ENCODE measurements at regions not wholly inside any gene's neighbourhood (a gene's known extent, or its start where the extent isn't known, plus 50 kb on each side); places are given as distances from the start of the nearest gene placed in this dataset.

DNA sequence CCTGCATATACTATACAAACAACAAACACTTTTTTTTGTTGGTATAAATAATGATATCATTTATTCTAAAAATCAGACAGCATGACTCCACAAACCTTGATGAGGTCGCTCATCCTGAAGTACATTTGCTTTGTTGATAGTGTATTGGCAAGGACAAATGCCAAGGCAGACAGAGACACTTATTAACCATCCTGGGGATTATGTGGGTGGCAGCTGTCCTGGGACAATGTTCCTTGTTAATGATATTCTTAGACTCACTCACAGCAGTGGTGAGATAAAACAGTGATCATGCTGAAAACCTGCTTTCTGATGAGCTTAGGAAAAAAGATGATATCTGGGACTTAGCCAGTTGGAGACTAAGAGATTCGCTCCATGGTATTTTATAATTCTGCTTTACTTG lies 85.4 kb upstream of the OGFRL1 start:
- no peak overlapping the region for H3K4me3 ChIP-seq (ENCODE audit: low read length)
- no peaks in the 10 kb centered on the region for H3K36me3 ChIP-seq (replicated peaks; ENCODE audit: low read depth, low read length)
- H3K9ac ChIP-seq (ENCODE audit: low read length) = no peak overlapping the region
- H3K27me3 ChIP-seq (ENCODE audit: low read depth, low read length) = no peaks in the 10 kb centered on the region
- no peak overlapping the region for H3K27ac ChIP-seq (ENCODE audit: low read length)
- H2AFZ ChIP-seq (ENCODE audit: low read depth, low read length) = no peak overlapping the region
- TF ChIP-seq, protein P1, sequence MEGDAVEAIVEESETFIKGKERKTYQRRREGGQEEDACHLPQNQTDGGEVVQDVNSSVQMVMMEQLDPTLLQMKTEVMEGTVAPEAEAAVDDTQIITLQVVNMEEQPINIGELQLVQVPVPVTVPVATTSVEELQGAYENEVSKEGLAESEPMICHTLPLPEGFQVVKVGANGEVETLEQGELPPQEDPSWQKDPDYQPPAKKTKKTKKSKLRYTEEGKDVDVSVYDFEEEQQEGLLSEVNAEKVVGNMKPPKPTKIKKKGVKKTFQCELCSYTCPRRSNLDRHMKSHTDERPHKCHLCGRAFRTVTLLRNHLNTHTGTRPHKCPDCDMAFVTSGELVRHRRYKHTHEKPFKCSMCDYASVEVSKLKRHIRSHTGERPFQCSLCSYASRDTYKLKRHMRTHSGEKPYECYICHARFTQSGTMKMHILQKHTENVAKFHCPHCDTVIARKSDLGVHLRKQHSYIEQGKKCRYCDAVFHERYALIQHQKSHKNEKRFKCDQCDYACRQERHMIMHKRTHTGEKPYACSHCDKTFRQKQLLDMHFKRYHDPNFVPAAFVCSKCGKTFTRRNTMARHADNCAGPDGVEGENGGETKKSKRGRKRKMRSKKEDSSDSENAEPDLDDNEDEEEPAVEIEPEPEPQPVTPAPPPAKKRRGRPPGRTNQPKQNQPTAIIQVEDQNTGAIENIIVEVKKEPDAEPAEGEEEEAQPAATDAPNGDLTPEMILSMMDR (IDR thresholded peaks at IDR 0.05; ENCODE audit: low read depth, low read length) = no peak
- no peak for TF ChIP-seq EZH2phosphoT487 (IDR thresholded peaks at IDR 0.05; ENCODE audit: low read depth)
- H3K9me3 ChIP-seq (ENCODE audit: insufficient read depth, low read length) = no peaks in the 10 kb centered on the region
- no peak overlapping the region for H3K4me2 ChIP-seq (ENCODE audit: low read length)
- no peaks in the 10 kb centered on the region for H3K79me2 ChIP-seq (ENCODE audit: low read length)
- H3K4me1 ChIP-seq (ENCODE audit: low read length) = no peaks in the 10 kb centered on the region
- no peaks in the 10 kb centered on the region for H4K20me1 ChIP-seq (ENCODE audit: insufficient read depth, low read length)

DNA sequence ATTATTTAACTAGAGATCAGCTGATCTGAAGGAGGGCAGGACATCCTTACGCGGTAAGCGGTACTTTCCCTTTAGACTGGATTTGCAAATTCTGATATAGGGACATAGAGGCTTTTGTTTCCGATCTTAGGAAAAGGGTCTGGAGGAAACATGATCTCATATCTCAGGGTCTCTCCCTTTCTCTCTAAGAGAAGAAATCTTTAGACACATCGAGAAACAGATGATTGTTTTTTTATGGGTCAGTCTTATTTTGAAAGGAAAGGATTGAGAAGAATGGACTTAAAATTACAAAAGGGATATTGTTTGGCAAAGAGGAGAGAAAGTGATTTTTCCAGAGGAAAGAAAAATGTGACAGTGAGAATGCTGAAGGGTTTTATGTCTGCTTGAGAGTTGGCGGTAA lies 83.9 kb upstream of the OGFRL1 start:
- H3K4me1 ChIP-seq (ENCODE audit: low read length) = no peaks in the 10 kb centered on the region
- TF ChIP-seq, protein P1 (IDR thresholded peaks at IDR 0.05; ENCODE audit: low read depth, low read length) = no peak
- TF ChIP-seq EZH2phosphoT487 (IDR thresholded peaks at IDR 0.05; ENCODE audit: low read depth) = no peak
- H3K79me2 ChIP-seq (ENCODE audit: low read length) = no peaks in the 10 kb centered on the region
- no peak overlapping the region for H2AFZ ChIP-seq (ENCODE audit: low read depth, low read length)
- H3K27ac ChIP-seq (ENCODE audit: low read length) = no peak overlapping the region
- no peaks in the 10 kb centered on the region for H3K27me3 ChIP-seq (ENCODE audit: low read depth, low read length)
- no peaks in the 10 kb centered on the region for H3K36me3 ChIP-seq (replicated peaks; ENCODE audit: low read depth, low read length)
- H3K4me3 ChIP-seq (ENCODE audit: low read length) = no peak overlapping the region
- no peaks in the 10 kb centered on the region for H3K9me3 ChIP-seq (ENCODE audit: insufficient read depth, low read length)
- no peak overlapping the region for H3K4me2 ChIP-seq (ENCODE audit: low read length)
- no peak overlapping the region for H3K9ac ChIP-seq (ENCODE audit: low read length)
- no peaks in the 10 kb centered on the region for H4K20me1 ChIP-seq (ENCODE audit: insufficient read depth, low read length)

DNA sequence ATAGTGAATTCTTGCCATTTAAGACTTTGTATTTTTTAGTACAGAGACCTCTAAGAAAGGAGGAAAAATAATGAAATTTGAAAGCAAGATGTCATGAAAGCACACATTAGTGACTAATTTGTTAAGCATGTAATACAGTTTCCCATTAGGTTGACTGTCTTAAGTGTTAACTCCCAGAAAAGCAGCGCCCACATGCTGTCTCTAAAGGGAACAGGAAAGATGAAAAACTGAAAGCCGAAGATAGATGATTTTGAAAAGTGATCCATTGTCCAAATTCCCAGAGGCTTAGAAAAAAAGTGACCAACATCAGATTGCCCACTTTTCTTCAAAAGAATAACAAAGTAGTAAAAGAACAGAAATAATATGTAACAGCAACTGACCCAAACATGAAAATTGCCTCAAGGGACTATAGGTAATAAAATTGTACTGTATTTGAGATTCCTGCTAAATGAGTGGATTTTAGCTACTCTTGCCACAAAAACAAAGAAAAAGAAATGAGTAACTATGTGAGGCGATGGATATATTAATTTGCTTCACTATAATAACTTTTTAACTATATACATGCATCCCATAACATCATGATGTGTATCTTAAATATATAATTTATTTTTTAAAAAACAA lies 83.2 kb upstream of the OGFRL1 start:
- no peaks in the 10 kb centered on the region for H4K20me1 ChIP-seq (ENCODE audit: insufficient read depth, low read length)
- H3K27me3 ChIP-seq (ENCODE audit: low read depth, low read length) = no peaks in the 10 kb centered on the region
- no peak overlapping the region for H3K27ac ChIP-seq (ENCODE audit: low read length)
- H3K9me3 ChIP-seq (ENCODE audit: insufficient read depth, low read length) = no peaks in the 10 kb centered on the region
- H3K4me3 ChIP-seq (ENCODE audit: low read length) = no peak overlapping the region
- TF ChIP-seq, protein P1 (IDR thresholded peaks at IDR 0.05; ENCODE audit: low read depth, low read length) = no peak
- H3K4me1 ChIP-seq (ENCODE audit: low read length) = no peaks in the 10 kb centered on the region
- no peak overlapping the region for H3K4me2 ChIP-seq (ENCODE audit: low read length)
- no peaks in the 10 kb centered on the region for H3K79me2 ChIP-seq (ENCODE audit: low read length)
- H2AFZ ChIP-seq (ENCODE audit: low read depth, low read length) = no peak overlapping the region
- no peaks in the 10 kb centered on the region for H3K36me3 ChIP-seq (replicated peaks; ENCODE audit: low read depth, low read length)
- no peak overlapping the region for H3K9ac ChIP-seq (ENCODE audit: low read length)

DNA sequence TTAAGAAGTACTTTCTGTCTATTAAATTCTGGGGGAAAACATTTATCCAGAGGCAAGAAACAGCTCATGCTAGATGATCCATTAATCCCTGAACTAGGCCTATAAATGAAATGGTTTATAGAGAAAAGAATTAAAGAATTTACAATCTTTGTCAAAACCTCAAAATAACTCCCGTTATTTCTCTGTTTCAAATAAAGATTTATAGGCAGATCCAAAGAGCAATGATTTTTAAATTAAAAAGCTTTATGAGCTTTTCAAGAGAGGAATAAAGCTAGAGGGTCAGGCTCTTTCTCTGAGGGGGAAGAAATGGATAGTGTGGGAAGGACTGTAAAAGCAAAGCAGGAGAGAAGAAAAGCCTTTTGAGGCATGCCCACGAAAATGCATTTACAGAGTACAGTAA lies 82.5 kb upstream of the OGFRL1 start:
- no peak overlapping the region for H2AFZ ChIP-seq (ENCODE audit: low read depth, low read length)
- no peaks in the 10 kb centered on the region for H3K9me3 ChIP-seq (ENCODE audit: insufficient read depth, low read length)
- H3K79me2 ChIP-seq (ENCODE audit: low read length) = no peaks in the 10 kb centered on the region
- no peaks in the 10 kb centered on the region for H3K27me3 ChIP-seq (ENCODE audit: low read depth, low read length)
- H3K4me2 ChIP-seq (ENCODE audit: low read length) = no peak overlapping the region
- no peaks in the 10 kb centered on the region for H3K4me1 ChIP-seq (ENCODE audit: low read length)
- TF ChIP-seq, protein P1 (IDR thresholded peaks at IDR 0.05; ENCODE audit: low read depth, low read length) = no peak
- no peak for TF ChIP-seq EZH2phosphoT487 (IDR thresholded peaks at IDR 0.05; ENCODE audit: low read depth)
- no peak overlapping the region for H3K9ac ChIP-seq (ENCODE audit: low read length)
- H3K27ac ChIP-seq (ENCODE audit: low read length) = no peak overlapping the region
- no peaks in the 10 kb centered on the region for H4K20me1 ChIP-seq (ENCODE audit: insufficient read depth, low read length)
- H3K36me3 ChIP-seq (replicated peaks; ENCODE audit: low read depth, low read length) = no peaks in the 10 kb centered on the region
- no peak overlapping the region for H3K4me3 ChIP-seq (ENCODE audit: low read length)
